T-helper 1 cell treated with Interleukin-12 subunit alpha and Interleukin-12 subunit beta and Interleukin-4 antibody, amounts not matched to agents 30 μg/mL and 1 μg/mL, for 36 hours (primary cell): ENCODE measurements at regions not wholly inside any gene's neighbourhood (a gene's known extent, or its start where the extent isn't known, plus 50 kb on each side); places are given as distances from the start of the nearest gene placed in this dataset.
A peak's percentile ranks its signal among the peaks of the same experiment; 100 is the strongest.
"Not testable (repeated sequence)": the region's sequence is repeated elsewhere in the genome, so short reads cannot be mapped to it uniquely, and the experiment has no call there.

ENCODE experiments used
- H3K27ac Mint-ChIP-seq: one replicate; pipeline ENCODE4 v1.8.0; 2021; ENCODE audit warnings: mild to moderate bottlenecking, mixed read lengths
- H3K27me3 Mint-ChIP-seq: one replicate; pipeline ENCODE4 v1.8.0; 2021; ENCODE audit warnings: low read depth, mixed read lengths
- H3K36me3 Mint-ChIP-seq: one replicate; pipeline ENCODE4 v1.8.0; 2021; ENCODE audit warnings: low read depth, mixed read lengths
- H3K4me1 Mint-ChIP-seq: one replicate; pipeline ENCODE4 v1.8.0; 2021; ENCODE audit warnings: low read depth, mixed read lengths
- H3K4me3 Mint-ChIP-seq: one replicate; pipeline ENCODE4 v1.8.0; 2021; ENCODE audit warnings: mild to moderate bottlenecking, moderate library complexity, mixed read lengths
- H3K9me3 Mint-ChIP-seq: one replicate; pipeline ENCODE4 v1.8.0; 2021; ENCODE audit warnings: mixed read lengths

- Mint-ChIP-seq H3K4me3 (no peak overlapping the region), H3K36me3 (no peaks in the 10 kb centered on the region), H3K9me3 (peaks cover 4% of the 10 kb centered on the region), H3K27ac (no peak overlapping the region), H3K27me3 (no peaks in the 10 kb centered on the region), H3K4me1 (no peaks in the 10 kb centered on the region)
Observed at GRCh38 chr1:221025956-221026355, 146.7 kb downstream of the HLX start.

GRCh38 chr1:221029981-221030649 is 150.9 kb downstream of the HLX start:
- no peaks in the 10 kb centered on the region for H3K4me1 Mint-ChIP-seq
- H3K9me3 Mint-ChIP-seq, result peaks cover 4% of the 10 kb centered on the region
- H3K36me3 Mint-ChIP-seq, result no peaks in the 10 kb centered on the region
- no peak overlapping the region for H3K4me3 Mint-ChIP-seq
- H3K27me3 Mint-ChIP-seq, result no peaks in the 10 kb centered on the region
- no peak overlapping the region for H3K27ac Mint-ChIP-seq

GRCh38 chr1:221030990-221031389 is 151.7 kb downstream of the HLX start:
- Mint-ChIP-seq H3K4me1 (peaks cover 4% of the 10 kb centered on the region), H3K36me3 (no peaks in the 10 kb centered on the region), H3K27ac (no peak overlapping the region), H3K9me3 (peaks cover 4% of the 10 kb centered on the region), H3K4me3 (no peak overlapping the region), H3K27me3 (no peaks in the 10 kb centered on the region)

GRCh38 chr1:221031458-221032203 is 152.4 kb downstream of the HLX start:
- H3K4me1 Mint-ChIP-seq, result peaks cover 4% of the 10 kb centered on the region
- H3K36me3 Mint-ChIP-seq, result no peaks in the 10 kb centered on the region
- H3K27ac Mint-ChIP-seq, result no peak overlapping the region
- H3K9me3 Mint-ChIP-seq, result peaks cover 3% of the 10 kb centered on the region
- H3K27me3 Mint-ChIP-seq, result no peaks in the 10 kb centered on the region
- no peak overlapping the region for H3K4me3 Mint-ChIP-seq

- Mint-ChIP-seq H3K4me1 (peaks cover 4% of the 10 kb centered on the region), H3K27ac (no peak overlapping the region), H3K27me3 (no peaks in the 10 kb centered on the region), H3K4me3 (no peak overlapping the region), H3K36me3 (no peaks in the 10 kb centered on the region), H3K9me3 (no peaks in the 10 kb centered on the region)
Observed at GRCh38 chr1:221032204-221032585, 153.0 kb downstream of the HLX start.

GRCh38 chr1:221032637-221033280 is 153.5 kb downstream of the HLX start:
- Mint-ChIP-seq H3K4me3 (no peak overlapping the region), H3K27me3 (no peaks in the 10 kb centered on the region), H3K9me3 (no peaks in the 10 kb centered on the region), H3K36me3 (no peaks in the 10 kb centered on the region), H3K4me1 (peaks cover 4% of the 10 kb centered on the region), H3K27ac (no peak overlapping the region)

- no peak overlapping the region for H3K4me3 Mint-ChIP-seq
- no peaks in the 10 kb centered on the region for H3K36me3 Mint-ChIP-seq
- H3K4me1 Mint-ChIP-seq, result peaks cover 4% of the 10 kb centered on the region
- no peaks in the 10 kb centered on the region for H3K9me3 Mint-ChIP-seq
- H3K27ac Mint-ChIP-seq, result no peak overlapping the region
- H3K27me3 Mint-ChIP-seq, result no peaks in the 10 kb centered on the region
Observed at GRCh38 chr1:221035662-221036153, 156.5 kb downstream of the HLX start.

- H3K36me3 Mint-ChIP-seq, result no peaks in the 10 kb centered on the region
- peaks cover 4% of the 10 kb centered on the region for H3K4me1 Mint-ChIP-seq
- H3K4me3 Mint-ChIP-seq, result no peak overlapping the region
- no peaks in the 10 kb centered on the region for H3K9me3 Mint-ChIP-seq
- H3K27me3 Mint-ChIP-seq, result no peaks in the 10 kb centered on the region
- H3K27ac Mint-ChIP-seq, result no peak overlapping the region
Observed at GRCh38 chr1:221039616-221040015, 160.4 kb downstream of the HLX start.

GRCh38 chr1:221040101-221040500 is 160.9 kb downstream of the HLX start:
- H3K4me1 Mint-ChIP-seq, result peaks cover 4% of the 10 kb centered on the region
- no peaks in the 10 kb centered on the region for H3K9me3 Mint-ChIP-seq
- no peak overlapping the region for H3K4me3 Mint-ChIP-seq
- H3K36me3 Mint-ChIP-seq, result no peaks in the 10 kb centered on the region
- no peaks in the 10 kb centered on the region for H3K27me3 Mint-ChIP-seq
- no peak overlapping the region for H3K27ac Mint-ChIP-seq

- H3K27ac Mint-ChIP-seq, result no peak overlapping the region
- H3K4me3 Mint-ChIP-seq, result no peak overlapping the region
- H3K9me3 Mint-ChIP-seq, result no peaks in the 10 kb centered on the region
- H3K4me1 Mint-ChIP-seq, result no peaks in the 10 kb centered on the region
- no peaks in the 10 kb centered on the region for H3K36me3 Mint-ChIP-seq
- H3K27me3 Mint-ChIP-seq, result no peaks in the 10 kb centered on the region
Observed at GRCh38 chr1:221040691-221041285, 161.5 kb downstream of the HLX start.

- peaks cover 3% of the 10 kb centered on the region for H3K9me3 Mint-ChIP-seq
- peaks cover 4% of the 10 kb centered on the region for H3K4me1 Mint-ChIP-seq
- no peaks in the 10 kb centered on the region for H3K27me3 Mint-ChIP-seq
- no peak overlapping the region for H3K27ac Mint-ChIP-seq
- no peak overlapping the region for H3K4me3 Mint-ChIP-seq
- H3K36me3 Mint-ChIP-seq, result peaks cover 4% of the 10 kb centered on the region
Observed at GRCh38 chr1:221044538-221044937, 165.3 kb downstream of the HLX start.

- no peak overlapping the region for H3K4me3 Mint-ChIP-seq
- H3K9me3 Mint-ChIP-seq, result peaks cover 7% of the 10 kb centered on the region
- H3K4me1 Mint-ChIP-seq, result peaks cover 4% of the 10 kb centered on the region
- H3K27me3 Mint-ChIP-seq, result no peaks in the 10 kb centered on the region
- peaks cover 4% of the 10 kb centered on the region for H3K36me3 Mint-ChIP-seq
- no peak overlapping the region for H3K27ac Mint-ChIP-seq
Observed at GRCh38 chr1:221045151-221045550, 165.9 kb downstream of the HLX start.

- H3K27ac Mint-ChIP-seq, result peak overlapping the region; percentile 50
- H3K27me3 Mint-ChIP-seq, result no peaks in the 10 kb centered on the region
- H3K36me3 Mint-ChIP-seq, result peaks cover 4% of the 10 kb centered on the region
- H3K4me1 Mint-ChIP-seq, result peaks cover 4% of the 10 kb centered on the region
- no peak overlapping the region for H3K4me3 Mint-ChIP-seq
- H3K9me3 Mint-ChIP-seq, result peaks cover 13% of the 10 kb centered on the region
Observed at GRCh38 chr1:221045842-221046831, 166.9 kb downstream of the HLX start.

- H3K36me3 Mint-ChIP-seq, H3K27ac Mint-ChIP-seq, H3K27me3 Mint-ChIP-seq, H3K4me3 Mint-ChIP-seq, H3K4me1 Mint-ChIP-seq: not testable (repeated sequence)
- peaks cover 13% of the 10 kb centered on the region for H3K9me3 Mint-ChIP-seq
Observed at GRCh38 chr1:221051391-221051790, 172.1 kb downstream of the HLX start.
